ENCODE measurements at regions not wholly inside any gene's neighbourhood (a gene's known extent, or its start where the extent isn't known, plus 50 kb on each side); places are given as distances from the start of the nearest gene placed in this dataset.
"Not testable (repeated sequence)": the region's sequence is repeated elsewhere in the genome, so short reads cannot be mapped to it uniquely, and the experiment has no call there.

- no peak for DNase-seq
Observed at GRCh38 chr6:15754035-15754705, 91.3 kb upstream of the DTNBP1 start.

- no peak for DNase-seq
Observed at GRCh38 chr6:15752820-15753219, 90.0 kb upstream of the DTNBP1 start.

GRCh38 chr6:15751721-15752350 lies 89.0 kb upstream of the DTNBP1 start:
- no peak for DNase-seq

GRCh38 chr6:15748341-15748740 lies 85.5 kb upstream of the DTNBP1 start:
- no peak for DNase-seq

GRCh38 chr6:15747354-15747883 lies 84.6 kb upstream of the DTNBP1 start:
- DNase-seq, result no peak

GRCh38 chr6:15745781-15746180 lies 83.0 kb upstream of the DTNBP1 start:
- DNase-seq, result no peak

GRCh38 chr6:15744818-15745402 lies 82.1 kb upstream of the DTNBP1 start:
- no peak for DNase-seq

- DNase-seq, result not testable (repeated sequence)
Observed at GRCh38 chr6:15742013-15742412, 79.2 kb upstream of the DTNBP1 start.

- DNase-seq, result no peak
Observed at GRCh38 chr6:15741405-15741804, 78.6 kb upstream of the DTNBP1 start.

GRCh38 chr6:15739867-15740266 lies 77.0 kb upstream of the DTNBP1 start:
- DNase-seq, result no peak

- DNase-seq, result no peak
Observed at GRCh38 chr6:15739353-15739752, 76.5 kb upstream of the DTNBP1 start.

- DNase-seq, result not testable (repeated sequence)
Observed at GRCh38 chr6:15738195-15738594, 75.4 kb upstream of the DTNBP1 start.

GRCh38 chr6:15736297-15736696 lies 73.5 kb upstream of the DTNBP1 start:
- no peak for DNase-seq

- DNase-seq, result no peak
Observed at GRCh38 chr6:15735567-15736265, 72.9 kb upstream of the DTNBP1 start.

GRCh38 chr6:15734118-15734897 lies 71.5 kb upstream of the DTNBP1 start:
- DNase-seq, result no peak

GRCh38 chr6:15730922-15731321 lies 68.1 kb upstream of the DTNBP1 start:
- no peak for DNase-seq

- no peak for DNase-seq
Observed at GRCh38 chr6:15730442-15730841, 67.6 kb upstream of the DTNBP1 start.

- no peak for DNase-seq
Observed at GRCh38 chr6:15722731-15723130, 59.9 kb upstream of the DTNBP1 start.

GRCh38 chr6:15716889-15717288 lies 54.1 kb upstream of the DTNBP1 start:
- no peak for DNase-seq

- DNase-seq, result no peak
Observed at GRCh38 chr6:15715851-15716250, 53.0 kb upstream of the DTNBP1 start.

GRCh38 chr6:15715060-15715459 lies 52.2 kb upstream of the DTNBP1 start:
- DNase-seq, result no peak

GRCh38 chr6:15714658-15715057 lies 51.8 kb upstream of the DTNBP1 start:
- DNase-seq, result no peak

GRCh38 chr6:15713325-15713724 lies 50.5 kb upstream of the DTNBP1 start:
- no peak for DNase-seq
